ENCODE measurements at regions not wholly inside any gene's neighbourhood (a gene's known extent, or its start where the extent isn't known, plus 50 kb on each side); places are given as distances from the start of the nearest gene placed in this dataset.

DNA sequence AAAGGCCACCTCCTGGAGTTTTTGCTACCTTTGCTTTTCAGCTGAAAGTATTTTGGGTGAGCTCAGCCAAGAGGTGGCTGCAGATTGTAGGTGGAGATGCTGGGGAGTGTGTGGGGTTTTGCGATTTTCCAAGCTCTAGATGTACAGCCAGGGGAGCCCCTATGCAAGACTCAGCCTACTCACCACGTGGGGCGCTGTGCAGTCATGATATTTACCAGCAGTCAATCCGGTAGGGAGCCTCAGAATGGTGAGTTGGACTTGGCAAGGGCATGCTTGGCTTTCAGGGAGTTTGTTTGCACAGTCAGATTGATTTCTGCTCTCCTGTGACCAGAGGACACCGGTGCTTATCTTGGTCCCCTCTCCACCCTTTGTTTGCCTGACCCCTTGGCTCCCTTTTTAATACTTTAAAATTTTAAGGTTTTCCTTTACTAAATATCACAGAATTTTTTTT, 175.3 kb downstream of the UTP18 start:
- no peaks in the 10 kb centered on the region for H3K9me3 Mint-ChIP-seq
- H3K4me1 Mint-ChIP-seq = peaks cover 14% of the 10 kb centered on the region
- no peak overlapping the region for H3K27ac Mint-ChIP-seq
- no peaks in the 10 kb centered on the region for H3K27me3 Mint-ChIP-seq
- no peak overlapping the region for H3K4me3 Mint-ChIP-seq
- DNase-seq (peak; percentile 29), ATAC-seq (peak; percentile 61)
- H3K36me3 Mint-ChIP-seq (ENCODE audit: low read depth) = no peaks in the 10 kb centered on the region

DNA sequence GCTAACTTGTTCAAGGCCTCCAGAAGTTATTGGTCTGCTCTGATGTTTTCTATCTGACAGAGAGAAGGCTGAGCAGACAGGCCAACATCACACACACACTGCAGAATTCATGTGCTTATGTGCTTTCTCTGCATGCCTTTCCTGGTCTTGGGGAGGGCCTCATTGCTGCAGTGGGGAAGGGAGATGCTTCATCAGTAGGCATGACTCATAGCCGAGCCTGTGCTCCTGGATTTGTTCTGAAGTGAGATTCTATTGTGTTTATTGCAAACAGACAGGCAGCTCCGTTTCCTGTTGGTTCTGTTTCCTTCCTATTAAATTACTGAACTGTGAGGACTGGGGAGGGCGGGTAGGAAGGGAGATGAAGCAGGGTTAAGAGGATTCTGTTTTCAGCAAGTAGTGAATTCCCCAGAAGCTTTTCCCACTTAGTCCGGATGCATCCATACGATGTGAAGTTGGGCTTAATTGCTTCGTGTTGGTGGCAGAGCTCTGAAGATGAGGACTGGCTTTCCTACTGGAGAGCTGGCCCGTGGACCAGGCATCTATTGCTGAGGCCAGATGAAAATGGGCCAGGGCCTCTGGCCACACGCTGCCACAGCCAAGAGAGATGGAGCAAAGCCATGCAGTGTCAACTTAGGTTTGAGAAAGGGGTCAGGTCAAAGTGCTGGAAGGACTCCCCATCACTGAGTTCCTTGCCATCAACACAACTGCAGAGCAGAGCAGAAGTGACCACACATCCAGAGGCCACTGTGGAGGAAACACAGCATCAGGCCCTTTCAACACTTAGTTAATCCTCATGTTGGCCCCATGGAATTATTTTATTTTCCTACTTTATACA, 179.3 kb downstream of the UTP18 start:
- no peak for ATAC-seq
- no peaks in the 10 kb centered on the region for H3K27me3 Mint-ChIP-seq

GRCh38 chr17:51441431-51441830, 181.1 kb downstream of the UTP18 start:
- no peak overlapping the region for H3K4me3 Mint-ChIP-seq
- ATAC-seq = no peak
- no peaks in the 10 kb centered on the region for H3K9me3 Mint-ChIP-seq
- peaks cover 8% of the 10 kb centered on the region for H3K4me1 Mint-ChIP-seq
- no peak overlapping the region for H3K27ac Mint-ChIP-seq
- peaks cover 3% of the 10 kb centered on the region for H3K27me3 Mint-ChIP-seq
- H3K36me3 Mint-ChIP-seq (ENCODE audit: low read depth) = no peaks in the 10 kb centered on the region
- no peak for DNase-seq

More for the DNA sequence above, 179.3 kb downstream of the UTP18 start:
- H3K9me3 Mint-ChIP-seq = no peaks in the 10 kb centered on the region
- no peaks in the 10 kb centered on the region for H3K36me3 Mint-ChIP-seq (ENCODE audit: low read depth)
- peaks cover 9% of the 10 kb centered on the region for H3K4me1 Mint-ChIP-seq
- no peak overlapping the region for H3K4me3 Mint-ChIP-seq
- no peak overlapping the region for H3K27ac Mint-ChIP-seq
- no peak for DNase-seq

DNA sequence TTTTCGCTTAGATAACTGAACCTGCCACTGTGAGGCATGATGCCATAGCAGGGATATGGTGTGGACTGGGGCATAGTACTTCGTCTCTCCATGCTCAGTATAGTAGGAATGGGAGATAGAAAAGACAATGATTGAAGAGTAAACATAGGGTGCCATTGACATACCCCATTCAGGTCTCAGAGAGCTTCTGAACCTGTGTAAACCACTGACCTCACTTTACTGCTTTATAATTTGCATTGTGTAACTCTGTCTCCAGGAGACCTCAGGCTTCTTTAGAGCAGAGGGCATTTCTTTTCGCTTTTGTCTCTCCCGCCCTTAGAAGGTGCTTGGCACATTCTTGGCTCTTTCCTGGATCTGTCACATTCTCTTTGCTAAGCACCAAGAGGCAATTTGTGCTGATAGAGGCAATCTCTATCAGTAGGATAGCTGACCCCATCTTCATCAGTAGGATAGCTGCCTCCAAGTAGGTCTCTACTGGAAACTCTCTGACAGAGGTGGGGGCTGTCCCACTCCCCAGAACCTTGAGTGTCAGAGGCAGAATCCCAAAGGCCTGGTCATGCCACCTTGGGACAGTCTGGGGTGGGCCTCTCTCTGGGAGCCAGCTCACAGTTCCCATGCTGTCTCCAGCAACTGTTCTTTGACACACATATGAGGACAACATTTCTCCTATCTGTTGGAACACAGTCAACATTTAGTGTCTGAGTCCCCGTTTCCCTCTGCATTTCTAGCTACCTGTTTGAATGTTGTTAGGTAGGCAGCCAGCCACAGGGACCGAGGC, 181.9 kb downstream of the UTP18 start:
- H3K27me3 Mint-ChIP-seq = peaks cover 3% of the 10 kb centered on the region
- H3K36me3 Mint-ChIP-seq (ENCODE audit: low read depth) = no peaks in the 10 kb centered on the region
- no peak for DNase-seq
- peaks cover 8% of the 10 kb centered on the region for H3K4me1 Mint-ChIP-seq
- no peak overlapping the region for H3K27ac Mint-ChIP-seq
- H3K4me3 Mint-ChIP-seq = no peak overlapping the region
- H3K9me3 Mint-ChIP-seq = no peaks in the 10 kb centered on the region
- no peak for ATAC-seq

DNA sequence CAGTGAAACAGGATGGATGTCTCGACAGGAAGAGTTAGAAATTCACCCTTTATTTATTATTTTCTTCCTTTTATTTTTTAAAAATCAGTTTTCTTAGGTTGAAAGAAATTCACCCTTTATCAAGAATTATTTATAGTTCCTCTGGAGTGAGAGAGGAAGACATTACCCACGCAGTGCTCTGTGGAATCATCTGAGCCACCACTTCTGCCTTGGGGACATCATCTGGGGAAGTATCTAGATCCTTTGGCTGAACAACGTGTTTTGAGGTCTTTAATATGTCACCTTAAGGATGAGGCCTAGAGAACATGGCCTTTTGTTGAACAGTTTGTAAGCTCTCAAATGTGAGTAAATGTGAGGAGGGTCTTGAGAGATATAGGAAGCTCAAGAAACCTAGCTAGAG, 183.3 kb downstream of the UTP18 start:
- no peaks in the 10 kb centered on the region for H3K36me3 Mint-ChIP-seq (ENCODE audit: low read depth)
- no peak for ATAC-seq
- H3K4me3 Mint-ChIP-seq = no peak overlapping the region

GRCh38 chr17:51445946-51446345, 185.6 kb downstream of the UTP18 start:
- DNase-seq = no peak
- Mint-ChIP-seq H3K27ac (no peak overlapping the region), H3K27me3 (peaks cover 3% of the 10 kb centered on the region), H3K36me3 (ENCODE audit: low read depth) (no peaks in the 10 kb centered on the region), H3K4me3 (no peak overlapping the region), H3K4me1 (peaks cover 7% of the 10 kb centered on the region), H3K9me3 (peaks cover 5% of the 10 kb centered on the region)
- ATAC-seq = no peak

More for the DNA sequence above, 183.3 kb downstream of the UTP18 start:
- H3K27ac Mint-ChIP-seq = no peak overlapping the region
- DNase-seq = no peak
- peaks cover 3% of the 10 kb centered on the region for H3K27me3 Mint-ChIP-seq
- peaks cover 5% of the 10 kb centered on the region for H3K9me3 Mint-ChIP-seq
- H3K4me1 Mint-ChIP-seq = peaks cover 8% of the 10 kb centered on the region

GRCh38 chr17:51454456-51454978, 194.2 kb downstream of the UTP18 start:
- H3K27me3 Mint-ChIP-seq = no peaks in the 10 kb centered on the region
- H3K9me3 Mint-ChIP-seq = no peaks in the 10 kb centered on the region
- ATAC-seq (no peak), DNase-seq (no peak)
- no peak overlapping the region for H3K4me3 Mint-ChIP-seq
- H3K4me1 Mint-ChIP-seq = no peaks in the 10 kb centered on the region
- H3K36me3 Mint-ChIP-seq (ENCODE audit: low read depth) = no peaks in the 10 kb centered on the region
- H3K27ac Mint-ChIP-seq = no peak overlapping the region

GRCh38 chr17:51455211-51455610, 194.9 kb downstream of the UTP18 start:
- H3K27me3 Mint-ChIP-seq = no peaks in the 10 kb centered on the region
- H3K9me3 Mint-ChIP-seq = no peaks in the 10 kb centered on the region
- ATAC-seq (no peak), DNase-seq (no peak)
- no peaks in the 10 kb centered on the region for H3K4me1 Mint-ChIP-seq
- H3K27ac Mint-ChIP-seq = no peak overlapping the region
- no peak overlapping the region for H3K4me3 Mint-ChIP-seq
- H3K36me3 Mint-ChIP-seq (ENCODE audit: low read depth) = no peaks in the 10 kb centered on the region

DNA sequence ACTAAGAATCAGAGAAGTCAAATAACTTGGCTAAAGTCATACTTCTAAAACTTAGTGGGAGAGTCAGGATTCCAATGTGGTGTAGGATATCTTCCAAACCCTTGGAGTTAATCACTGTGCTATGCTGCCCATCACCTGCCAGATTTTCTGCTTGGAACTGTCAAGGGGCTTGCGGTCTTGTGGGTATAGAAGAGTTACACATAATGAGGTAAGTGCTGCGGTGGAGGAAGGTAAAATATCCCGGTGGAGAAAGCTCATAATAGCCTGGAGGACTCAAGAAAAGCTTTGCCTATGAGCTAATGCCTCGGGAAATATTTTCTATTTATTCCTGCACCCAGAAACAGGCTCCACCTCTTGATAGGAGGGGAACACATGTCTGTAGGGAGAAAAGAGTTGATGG, 195.6 kb downstream of the UTP18 start:
- Mint-ChIP-seq H3K36me3 (ENCODE audit: low read depth) (no peaks in the 10 kb centered on the region), H3K27ac (no peak overlapping the region), H3K4me1 (no peaks in the 10 kb centered on the region), H3K9me3 (no peaks in the 10 kb centered on the region), H3K27me3 (no peaks in the 10 kb centered on the region), H3K4me3 (no peak overlapping the region)
- DNase-seq (no peak), ATAC-seq (no peak)

DNA sequence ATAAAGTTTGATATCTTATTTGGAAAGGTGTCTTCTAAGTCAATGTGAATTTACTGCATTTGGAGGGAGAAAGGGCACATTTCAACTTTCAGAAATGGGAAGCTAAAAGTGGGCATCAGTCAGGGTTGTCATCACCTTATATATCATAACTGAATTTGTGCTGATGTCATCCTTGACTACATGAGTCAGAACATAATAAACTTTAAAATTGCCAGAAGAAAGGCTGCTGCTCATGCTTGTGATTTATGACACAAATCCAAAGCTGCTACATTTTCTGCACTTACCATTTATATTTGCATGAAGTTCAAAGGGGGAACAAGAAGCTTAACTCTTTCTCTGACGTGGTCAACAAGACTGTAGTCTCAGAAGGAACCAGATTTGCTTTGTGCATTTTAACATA, 196.6 kb downstream of the UTP18 start:
- ATAC-seq (no peak), DNase-seq (no peak)
- no peaks in the 10 kb centered on the region for H3K4me1 Mint-ChIP-seq
- no peak overlapping the region for H3K27ac Mint-ChIP-seq
- no peak overlapping the region for H3K4me3 Mint-ChIP-seq
- H3K9me3 Mint-ChIP-seq = no peaks in the 10 kb centered on the region
- no peaks in the 10 kb centered on the region for H3K36me3 Mint-ChIP-seq (ENCODE audit: low read depth)
- H3K27me3 Mint-ChIP-seq = no peaks in the 10 kb centered on the region

- peak; percentile 68 for ATAC-seq
- peak; percentile 56 for DNase-seq
- no peak overlapping the region for H3K27ac Mint-ChIP-seq
Measured at GRCh38 chr17:51461578-51462004, 201.2 kb downstream of the UTP18 start.

DNA sequence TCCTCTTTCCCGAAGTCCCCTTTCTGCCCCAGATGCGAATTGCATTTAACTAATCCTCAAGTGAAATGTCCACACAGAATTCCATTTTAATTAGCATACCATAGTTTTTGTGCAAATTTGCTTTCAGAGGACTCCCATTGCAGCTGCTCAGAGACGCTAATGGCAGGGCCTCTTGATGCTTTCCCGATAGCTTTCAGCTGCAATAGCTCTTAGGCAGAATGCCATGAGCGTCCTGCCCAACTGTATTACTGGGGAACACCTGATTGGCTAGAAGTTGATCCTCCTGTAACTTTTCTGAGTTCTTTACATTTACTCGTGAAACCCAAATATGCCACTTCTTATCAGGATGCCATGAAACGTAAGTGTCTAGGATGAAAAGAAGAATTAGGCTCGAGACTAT, 203.0 kb downstream of the UTP18 start:
- no peaks in the 10 kb centered on the region for H3K27me3 Mint-ChIP-seq
- ATAC-seq = no peak
- H3K9me3 Mint-ChIP-seq = no peaks in the 10 kb centered on the region
- no peak overlapping the region for H3K4me3 Mint-ChIP-seq
- no peak overlapping the region for H3K27ac Mint-ChIP-seq
- H3K36me3 Mint-ChIP-seq (ENCODE audit: low read depth) = no peaks in the 10 kb centered on the region
- DNase-seq = no peak
- no peaks in the 10 kb centered on the region for H3K4me1 Mint-ChIP-seq

More at GRCh38 chr17:51461578-51462004, 201.2 kb downstream of the UTP18 start:
- Mint-ChIP-seq H3K9me3 (no peaks in the 10 kb centered on the region), H3K4me3 (no peak overlapping the region), H3K4me1 (no peaks in the 10 kb centered on the region), H3K36me3 (ENCODE audit: low read depth) (no peaks in the 10 kb centered on the region), H3K27me3 (no peaks in the 10 kb centered on the region)

DNA sequence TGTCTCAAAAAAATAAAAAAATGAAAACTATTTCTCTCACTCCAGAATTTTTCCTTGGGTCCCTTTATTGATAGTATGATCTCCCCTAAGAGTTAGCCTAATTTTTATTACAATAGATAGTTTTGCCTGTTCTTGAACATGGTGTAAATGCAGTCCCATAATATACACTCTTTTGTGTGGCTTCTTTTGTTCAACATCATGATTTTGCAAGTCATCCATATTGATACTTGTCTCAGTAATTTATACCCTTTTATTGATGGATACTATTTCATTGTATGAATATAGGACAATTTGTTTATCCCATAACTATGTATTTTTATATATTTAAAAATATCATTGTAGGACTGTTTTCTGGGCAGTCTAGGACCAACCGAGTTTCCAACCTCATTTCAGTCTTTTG, 207.0 kb downstream of the UTP18 start:
- ATAC-seq (no peak), DNase-seq (no peak)
- Mint-ChIP-seq H3K4me3 (no peak overlapping the region), H3K36me3 (ENCODE audit: low read depth) (no peaks in the 10 kb centered on the region), H3K27ac (no peak overlapping the region), H3K9me3 (no peaks in the 10 kb centered on the region), H3K27me3 (peaks cover 2% of the 10 kb centered on the region), H3K4me1 (no peaks in the 10 kb centered on the region)

DNA sequence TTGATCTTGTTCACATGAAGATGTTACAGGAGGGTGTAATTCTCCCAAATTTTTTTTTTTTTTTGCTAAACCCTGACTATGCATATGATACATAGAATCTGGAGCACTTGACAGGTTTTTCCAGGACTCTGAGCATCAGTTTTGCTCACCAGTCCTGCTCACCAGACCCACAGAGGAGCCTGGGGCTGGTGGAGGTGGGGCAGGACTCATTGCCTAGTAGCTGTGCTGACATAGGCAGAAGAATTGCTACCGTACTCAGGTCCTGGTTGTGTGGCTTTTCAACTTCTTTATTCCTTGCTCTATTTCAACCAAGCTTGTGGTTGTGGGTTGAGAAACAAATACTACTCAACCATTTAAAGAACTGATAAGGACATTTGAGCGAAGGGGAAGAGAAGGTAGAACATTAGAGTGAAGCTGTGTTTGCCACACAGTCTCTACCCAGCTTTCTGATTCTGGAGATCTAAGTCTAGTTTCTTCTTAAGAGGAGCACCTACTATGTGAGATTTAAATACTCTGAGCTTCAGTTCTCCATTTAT, 212.4 kb downstream of the UTP18 start:
- no peaks in the 10 kb centered on the region for H3K36me3 Mint-ChIP-seq (ENCODE audit: low read depth)
- ATAC-seq (no peak), DNase-seq (no peak)
- no peaks in the 10 kb centered on the region for H3K4me1 Mint-ChIP-seq
- no peaks in the 10 kb centered on the region for H3K9me3 Mint-ChIP-seq
- H3K27ac Mint-ChIP-seq = no peak overlapping the region
- H3K4me3 Mint-ChIP-seq = no peak overlapping the region
- H3K27me3 Mint-ChIP-seq = peaks cover 2% of the 10 kb centered on the region
